CD4-positive, alpha-beta T cell (primary cell): ENCODE measurements at regions not wholly inside any gene's neighbourhood (a gene's known extent, or its start where the extent isn't known, plus 50 kb on each side); places are given as distances from the start of the nearest gene placed in this dataset.

Experiments
- ATAC-seq: fragments of 200-7000 bp; cut with Tn5 transposase; one replicate; pipeline ENCODE4 v1.10.0; 2022; ENCODE audit warnings: mild to moderate bottlenecking; ENCODE audit not compliant: poor library complexity
- CTCF ChIA-PET: fragments of 350-600 bp; sonication (Branson Sonifier 250); formaldehyde crosslinking; loops from one replicate; lab custom pipeline; 2021; ENCODE audit warnings: antibody characterized with exemption, inconsistent platforms; lab: Charles Lee
- POLR2A ChIA-PET: fragments of 350-600 bp; sonication (Branson Sonifier 250); formaldehyde crosslinking; loops from one replicate; lab custom pipeline; 2021; ENCODE audit warnings: antibody characterized with exemption, inconsistent platforms; lab: Charles Lee
- DNase-seq, 14 experiments: peaks; one replicate each; pipeline ENCODE4 v3.0.0-alpha.2; 2013 to 2020; ENCODE audit warnings: mixed read lengths in 2 of 14
- H3K27ac ChIP-seq, 2 donors: one replicate each; pipeline versions ENCODE4 v1.5.1 to v1.7.0; 2013; ENCODE audit warnings: low read length in 2 of 2, low read depth in 1 of 2, mild to moderate bottlenecking in 1 of 2
- H3K27me3 ChIP-seq, 2 experiments: 1 replicate in 1 of 2; 2 replicates in 1 of 2; pipeline versions ENCODE4 v1.6.1 to v1.7.0; 2013; ENCODE audit warnings: low read length in 2 of 2, control low read depth in 1 of 2, mild to moderate bottlenecking in 1 of 2, moderate library complexity in 1 of 2; ENCODE audit not compliant: insufficient read depth in 2 of 2, control insufficient read depth in 1 of 2
- H3K36me3 ChIP-seq: one replicate; pipeline ENCODE4 v1.6.1; 2013; ENCODE audit warnings: low read length, control low read depth; ENCODE audit not compliant: insufficient read depth
- H3K4me1 ChIP-seq: one replicate; pipeline ENCODE4 v1.6.1; 2013; ENCODE audit warnings: low read length, control low read depth; ENCODE audit not compliant: insufficient read depth
- H3K4me3 ChIP-seq: one replicate; pipeline ENCODE4 v1.5.1; 2013; ENCODE audit warnings: mild to moderate bottlenecking, low read length, moderate library complexity
- H3K9me3 ChIP-seq, 2 experiments: 1 replicate in 1 of 2; 2 replicates in 1 of 2; pipeline versions ENCODE4 v1.6.1 to v1.7.0; 2013; ENCODE audit warnings: low read length in 2 of 2, mild to moderate bottlenecking in 2 of 2, control low read depth in 1 of 2, moderate library complexity in 1 of 2; ENCODE audit not compliant: control insufficient read depth in 1 of 2, insufficient read depth in 1 of 2
- H3K27ac Mint-ChIP-seq: one replicate; pipeline ENCODE4 v1.8.0; 2020; ENCODE audit warnings: mixed read lengths
- H3K27me3 Mint-ChIP-seq: one replicate; pipeline ENCODE4 v1.8.0; 2021; ENCODE audit warnings: mixed read lengths
- H3K36me3 Mint-ChIP-seq: one replicate; pipeline ENCODE4 v1.8.0; 2021; ENCODE audit warnings: low read depth, mixed read lengths
- H3K4me1 Mint-ChIP-seq: one replicate; pipeline ENCODE4 v1.8.0; 2021; ENCODE audit warnings: low read depth, mixed read lengths
- H3K4me3 Mint-ChIP-seq: one replicate; pipeline ENCODE4 v1.8.0; 2020; ENCODE audit warnings: mild to moderate bottlenecking, mixed read lengths
- H3K9me3 Mint-ChIP-seq: one replicate; pipeline ENCODE4 v1.8.0; 2020; ENCODE audit warnings: mixed read lengths
- CTCF ChIP-seq: fragments of 200-600 bp; IDR thresholded peaks from one replicate; pipeline ENCODE4 v1.8.0; 2022; ENCODE audit warnings: antibody characterized with exemption, mild to moderate bottlenecking
- intact Hi-C, 2 experiments: fragments of 100-400 bp; cut with DNase I in 1 of 2; cut with micrococcal nuclease in 1 of 2; formaldehyde crosslinking; loops; one replicate each; pipeline versions ENCODE4 v1.15.1 to v1.9.0; 2023 to 2025; cut with DNase I, micrococcal nuclease

- Histone ChIP-seq H3K9me3 (no peaks in the 10 kb centered on the region), H3K4me3 (no peak overlapping the region), H3K36me3 (no peaks in the 10 kb centered on the region), H3K27ac (no peak overlapping the region), H3K27me3 (no peaks in the 10 kb centered on the region), H3K4me1 (peaks cover 3% of the 10 kb centered on the region)
- Mint-ChIP-seq H3K36me3 (no peaks in the 10 kb centered on the region), H3K4me1 (no peaks in the 10 kb centered on the region), H3K27ac (no peak overlapping the region), H3K9me3 (no peaks in the 10 kb centered on the region), H3K27me3 (no peaks in the 10 kb centered on the region), H3K4me3 (no peak overlapping the region)
- POLR2A ChIA-PET, result interaction anchor here (1.1 to 1.4 kb wide), 2 partner anchors 13 to 37 kb away, joined by 3 read pairs; no protein-coding TSS in a partner anchor
- intact Hi-C loops, result no loop called here
- CTCF ChIA-PET, result no interaction called here
- TF ChIP-seq CTCF, result no peak
- no peak for DNase-seq
- ATAC-seq, result no peak
Observed at GRCh38 chr2:48249025-48249424, 65.5 kb upstream of the FOXN2 start.

- Histone ChIP-seq H3K4me3 (no peak overlapping the region), H3K36me3 (no peaks in the 10 kb centered on the region), H3K27ac (no peak overlapping the region), H3K9me3 (no peaks in the 10 kb centered on the region), H3K27me3 (no peaks in the 10 kb centered on the region), H3K4me1 (peaks cover 3% of the 10 kb centered on the region)
- DNase-seq, result no peak
- Mint-ChIP-seq H3K27me3 (no peaks in the 10 kb centered on the region), H3K27ac (no peak overlapping the region), H3K4me3 (no peak overlapping the region), H3K36me3 (no peaks in the 10 kb centered on the region), H3K9me3 (no peaks in the 10 kb centered on the region), H3K4me1 (no peaks in the 10 kb centered on the region)
- ChIA-PET POLR2A (interaction anchor here (0.5 to 1.4 kb wide), 2 partner anchors 14 to 120 kb away, joined by 3 read pairs; no protein-coding TSS in a partner anchor), CTCF (interaction anchor here (1.2 kb wide), 1 partner anchor 24 kb away, joined by 3 read pairs; no protein-coding TSS in a partner anchor)
- intact Hi-C loops, result no loop called here
- no peak for TF ChIP-seq CTCF
- ATAC-seq, result no peak
Observed at GRCh38 chr2:48249631-48250473, 64.6 kb upstream of the FOXN2 start.

- ATAC-seq, result no peak
- DNase-seq, result no peak
- H3K4me1 Mint-ChIP-seq, result no peaks in the 10 kb centered on the region
- TF ChIP-seq CTCF, result no peak
- no peaks in the 10 kb centered on the region for H3K27me3 ChIP-seq
- no peaks in the 10 kb centered on the region for H3K9me3 ChIP-seq
- H3K4me3 Mint-ChIP-seq, result no peak overlapping the region
- H3K36me3 ChIP-seq, result no peaks in the 10 kb centered on the region
- intact Hi-C loops, result no loop called here
- POLR2A ChIA-PET, result no interaction called here
- no peaks in the 10 kb centered on the region for H3K9me3 Mint-ChIP-seq
- H3K36me3 Mint-ChIP-seq, result no peaks in the 10 kb centered on the region
- H3K27ac Mint-ChIP-seq, result no peak overlapping the region
- H3K4me1 ChIP-seq, result peaks cover 3% of the 10 kb centered on the region
- H3K27ac ChIP-seq, result no peak overlapping the region
- no peak overlapping the region for H3K4me3 ChIP-seq
- H3K27me3 Mint-ChIP-seq, result no peaks in the 10 kb centered on the region
- CTCF ChIA-PET, result interaction anchor here (1.2 kb wide), 1 partner anchor 23 kb away, joined by 3 read pairs; no protein-coding TSS in a partner anchor
Observed at GRCh38 chr2:48250474-48250844, 64.0 kb upstream of the FOXN2 start.
